HG03039 (cell line): ENCODE measurements at regions not wholly inside any gene's neighbourhood (a gene's known extent, or its start where the extent isn't known, plus 50 kb on each side); places are given as distances from the start of the nearest gene placed in this dataset.

Experiments used
- ATAC-seq: cut with Tn5 transposase; IDR thresholded peaks from one replicate; pipeline ENCODE4 v1.9.1; 2021; ENCODE audit warnings: mild to moderate bottlenecking, moderate library complexity; ENCODE audit not compliant: unreplicated experiment

DNA sequence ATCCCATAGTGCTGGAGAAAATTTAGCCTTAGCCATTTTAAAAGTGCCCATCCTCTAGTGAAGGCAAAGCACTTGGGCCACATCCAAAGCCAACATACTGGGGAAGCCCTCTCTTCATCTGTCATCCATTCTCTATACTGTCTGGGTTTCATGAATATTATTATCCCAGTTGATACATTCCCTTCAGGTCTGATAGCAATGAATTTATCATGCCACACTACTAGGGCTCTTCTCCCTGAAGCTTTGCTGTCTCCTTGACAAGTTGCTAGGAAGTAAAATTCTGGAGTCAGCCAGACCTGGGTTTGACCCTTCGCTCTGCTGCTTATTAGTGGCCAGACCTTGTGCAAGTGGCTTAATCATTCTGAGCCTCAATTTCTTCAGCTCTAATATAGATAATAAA is 1041.4 kb upstream of the ADGRL2 start:
- ATAC-seq: no peak

DNA sequence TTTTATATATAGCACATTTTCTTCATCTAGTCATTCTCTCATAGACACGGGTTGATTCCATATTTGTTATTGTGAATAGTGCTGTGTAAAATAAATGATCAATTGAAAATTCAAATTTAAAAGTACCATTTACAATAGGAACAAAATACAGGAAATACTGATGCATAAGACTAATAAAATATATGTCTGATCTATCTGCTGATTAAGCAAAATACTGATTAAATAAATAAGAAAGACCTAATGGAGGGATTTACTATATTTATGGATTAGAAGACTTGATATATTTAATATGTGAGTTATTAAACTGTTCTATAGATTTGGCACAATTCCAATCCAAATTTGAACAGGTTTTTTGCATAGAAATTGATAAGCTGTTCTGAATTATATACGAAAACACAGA is 1044.8 kb upstream of the ADGRL2 start:
- no peak for ATAC-seq

DNA sequence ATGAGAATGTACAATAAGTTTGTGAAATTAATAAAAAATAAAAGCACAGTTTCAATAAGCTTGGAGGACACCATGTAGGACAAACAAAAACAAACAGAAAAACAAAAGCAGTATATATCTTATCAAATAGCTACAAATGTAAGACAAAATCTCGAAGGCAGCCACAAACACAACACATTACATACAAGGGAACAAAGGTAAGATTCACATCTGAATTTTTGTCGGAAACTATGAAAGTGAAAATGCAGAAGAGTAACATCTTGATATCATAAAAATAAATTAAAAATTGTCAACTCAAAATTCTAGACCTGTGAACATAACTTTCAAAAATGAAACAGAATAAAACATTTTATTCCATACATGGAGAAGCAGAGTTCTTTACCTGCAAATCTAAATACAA is 1049.5 kb upstream of the ADGRL2 start:
- ATAC-seq: no peak

DNA sequence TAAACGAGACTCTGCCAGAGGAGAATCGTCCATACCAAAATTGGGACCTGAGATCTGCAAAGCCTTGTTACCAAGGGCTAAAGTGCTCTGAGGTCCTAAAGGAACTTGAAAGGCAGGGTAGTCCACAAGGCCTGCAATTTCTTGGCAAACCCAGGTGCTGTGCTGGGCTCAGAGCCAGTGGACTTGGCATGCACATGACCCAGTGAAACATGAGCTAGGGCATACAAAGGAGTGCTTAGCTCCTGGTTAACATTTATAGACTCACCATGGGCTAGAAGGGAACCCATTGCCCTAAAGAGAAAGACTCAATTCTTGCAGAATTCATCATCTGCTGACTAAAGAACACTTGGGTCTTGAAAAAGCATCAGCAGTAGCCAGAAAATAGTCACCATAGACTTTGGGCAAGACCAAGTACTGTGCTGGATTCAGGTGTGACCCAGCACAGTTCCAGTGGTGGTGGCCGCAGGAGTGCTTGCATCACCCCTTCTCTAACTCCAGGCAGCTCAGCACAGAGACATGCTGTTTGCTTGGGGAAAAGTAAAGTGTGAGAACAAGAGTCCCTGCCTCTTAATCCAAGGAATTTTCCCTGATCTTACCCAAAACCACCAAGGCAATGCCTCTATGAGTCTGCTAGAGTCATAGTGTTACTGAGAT is 1069.4 kb upstream of the ADGRL2 start:
- ATAC-seq: no peak

DNA sequence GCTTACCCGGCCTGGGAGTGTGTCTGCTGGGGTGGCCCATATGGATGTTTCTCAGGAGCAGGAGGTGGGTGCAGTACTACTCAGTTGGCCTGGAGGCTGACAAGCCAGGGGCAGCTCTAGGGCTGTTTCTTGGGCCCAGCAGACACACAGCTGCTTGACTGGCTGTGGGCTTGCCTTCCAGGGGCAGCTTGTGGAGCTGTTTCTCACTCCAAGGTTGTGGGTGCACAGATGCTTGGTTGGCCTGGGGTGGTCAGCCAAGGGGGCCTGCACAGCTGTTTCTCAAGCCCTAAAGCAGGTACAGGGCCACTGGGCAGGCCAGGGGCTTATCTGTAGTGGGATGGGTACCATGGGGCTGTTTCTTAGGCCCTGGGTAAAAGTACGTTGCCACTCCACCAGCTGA is 1078.1 kb upstream of the ADGRL2 start:
- no peak for ATAC-seq

DNA sequence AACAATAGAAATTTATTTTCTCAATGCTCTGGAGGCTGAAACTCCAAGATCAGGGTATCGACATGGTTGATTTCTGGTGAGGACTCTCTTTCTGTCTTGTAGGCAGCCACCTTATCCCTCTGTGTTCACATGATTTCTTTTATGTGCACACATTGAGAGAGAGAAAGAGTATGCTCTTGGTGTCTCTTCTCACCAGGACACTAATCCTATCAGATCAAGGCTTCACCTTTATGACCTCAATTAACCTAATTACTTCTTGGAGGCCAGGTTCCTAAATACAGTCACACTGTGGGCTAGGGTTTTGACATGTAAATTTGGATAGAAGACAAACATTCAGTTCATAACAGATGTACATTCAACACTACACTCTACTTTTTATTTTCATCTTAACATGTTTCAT is 1094.2 kb upstream of the ADGRL2 start:
- ATAC-seq: no peak

- ATAC-seq: no peak
These were observed 1122.3 kb upstream of the ADGRL2 start for GRCh38 chr1:80678438-80678837.

- no peak for ATAC-seq
These were observed 1125.3 kb upstream of the ADGRL2 start for GRCh38 chr1:80675454-80675853.

DNA sequence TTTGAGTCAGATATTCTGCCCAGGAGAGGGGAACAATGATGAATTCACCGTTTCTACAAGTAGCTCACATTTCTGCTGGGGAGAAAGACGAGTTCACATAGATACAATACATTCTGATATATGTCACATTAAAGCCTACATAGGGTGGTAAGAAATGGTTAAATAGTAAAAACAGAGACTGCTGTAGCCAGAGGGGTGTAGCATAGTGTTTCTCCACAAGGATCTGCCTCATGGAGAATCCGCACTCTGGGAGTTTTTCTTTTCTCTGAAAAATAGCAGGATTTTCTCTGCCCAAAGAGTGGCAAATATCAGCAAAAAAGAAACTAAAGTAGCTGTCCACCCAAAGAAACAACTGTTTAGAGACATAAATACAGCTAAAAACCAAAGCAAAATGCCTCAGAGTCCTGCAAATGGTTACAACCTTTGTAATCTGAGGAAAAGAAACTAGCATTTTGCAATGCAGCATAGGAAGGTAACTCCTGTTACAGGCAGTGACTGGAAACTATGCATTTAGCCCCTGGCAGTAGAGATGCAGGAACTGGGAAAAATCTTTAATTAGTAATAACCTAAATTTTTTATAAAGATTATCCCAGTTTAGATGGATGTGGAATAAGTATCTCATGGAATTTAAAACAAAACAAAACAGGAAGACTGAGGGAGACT is 1126.7 kb upstream of the ADGRL2 start:
- no peak for ATAC-seq

DNA sequence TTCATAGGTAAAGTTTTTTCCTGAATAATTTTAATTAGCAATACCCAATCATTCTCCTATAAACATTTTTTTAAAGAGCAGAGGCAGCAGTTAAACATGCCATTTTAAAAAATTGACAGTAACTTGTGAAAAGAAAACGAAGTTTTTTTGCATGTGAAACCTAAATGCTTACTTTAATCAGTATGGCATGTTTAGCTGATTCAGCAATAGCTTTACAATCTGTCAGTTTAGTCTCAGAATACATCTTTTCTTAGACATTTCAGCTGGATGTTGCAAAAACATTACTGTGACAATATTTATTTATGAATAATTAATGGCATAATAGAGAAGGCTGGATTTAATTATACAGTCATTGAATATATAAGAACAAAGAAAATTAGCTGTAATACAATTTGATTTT is 1132.4 kb upstream of the ADGRL2 start:
- no peak for ATAC-seq

DNA sequence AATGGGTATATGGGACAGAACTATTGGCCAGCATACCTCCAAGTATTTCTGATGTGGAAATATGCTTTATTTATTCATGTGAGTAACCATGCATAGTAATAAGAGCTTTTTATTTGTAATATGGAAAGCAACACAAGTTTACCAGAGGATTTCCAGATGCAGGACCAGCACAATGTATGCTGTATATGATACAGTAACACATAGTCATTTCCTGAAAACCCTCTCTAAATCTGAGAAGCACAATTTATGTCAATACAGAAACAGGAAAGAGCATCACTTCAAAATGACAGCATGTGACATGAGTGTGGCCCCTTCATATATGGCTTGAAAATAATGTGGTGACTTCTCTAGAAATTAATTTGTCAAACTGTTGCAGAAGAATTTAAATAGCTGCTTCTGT is 1134.7 kb upstream of the ADGRL2 start:
- no peak for ATAC-seq

GRCh38 chr1:80659161-80659560 is 1141.6 kb upstream of the ADGRL2 start:
- ATAC-seq: no peak

- no peak for ATAC-seq
These were observed 1143.0 kb upstream of the ADGRL2 start for GRCh38 chr1:80657707-80658106.

DNA sequence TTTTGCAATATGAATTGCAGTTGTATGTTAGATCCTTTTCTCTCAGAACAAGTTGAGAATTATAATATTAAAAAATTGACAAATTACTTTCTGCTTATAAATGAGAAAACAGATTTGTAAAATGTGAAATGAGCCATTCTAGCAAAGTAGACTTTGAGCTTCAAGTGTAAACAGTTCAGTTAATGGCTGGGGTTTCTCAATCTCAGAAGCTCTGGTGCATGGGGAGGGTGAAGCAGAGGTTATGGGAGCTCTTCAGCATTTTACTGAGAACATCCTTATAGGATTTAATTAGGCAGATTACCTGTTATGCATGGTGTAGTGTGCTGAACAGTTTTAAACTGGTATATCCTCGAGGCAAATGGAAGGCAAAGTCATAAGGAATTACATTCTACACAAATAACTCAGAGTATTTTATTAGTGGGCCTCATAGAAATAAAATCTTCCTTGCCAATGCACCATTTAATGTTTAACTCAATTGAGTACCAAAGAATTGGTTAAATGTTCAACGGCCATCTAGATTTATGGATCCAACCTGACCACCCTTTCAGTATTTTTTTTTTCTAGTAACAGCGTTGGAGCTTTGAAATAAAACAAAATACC is 1143.6 kb upstream of the ADGRL2 start:
- no peak for ATAC-seq

- ATAC-seq: peak; percentile 58
These were observed 1144.1 kb upstream of the ADGRL2 start for GRCh38 chr1:80656641-80657040.

- peak; percentile 77 for ATAC-seq
These were observed 1144.6 kb upstream of the ADGRL2 start for GRCh38 chr1:80656014-80656636.

GRCh38 chr1:80646053-80646452 is 1154.7 kb upstream of the ADGRL2 start:
- ATAC-seq: no peak

GRCh38 chr1:80645621-80646020 is 1155.1 kb upstream of the ADGRL2 start:
- ATAC-seq: no peak

DNA sequence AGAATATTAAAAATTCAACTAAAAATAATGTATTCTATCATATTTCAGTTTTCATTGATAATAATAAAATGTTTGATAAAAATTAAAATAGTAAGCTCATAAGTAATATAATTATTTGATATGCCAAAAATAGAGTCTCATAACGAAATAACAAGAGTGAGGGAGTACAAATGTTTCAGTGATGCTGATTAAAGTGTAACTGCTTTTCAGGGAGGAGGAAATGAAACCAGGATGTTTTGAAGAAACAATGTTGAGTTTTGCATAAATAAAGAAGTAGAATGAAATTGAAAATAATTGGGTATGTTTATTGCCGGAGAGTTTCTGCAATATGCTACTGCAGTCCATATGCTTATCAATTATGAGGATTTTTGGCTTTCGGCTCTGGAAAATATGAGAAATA is 1159.8 kb upstream of the ADGRL2 start:
- ATAC-seq: no peak

- ATAC-seq: peak; percentile 97
These were observed 1160.8 kb upstream of the ADGRL2 start for GRCh38 chr1:80639777-80640533.

- no peak for ATAC-seq
These were observed 1166.6 kb upstream of the ADGRL2 start for GRCh38 chr1:80633947-80634706.
